ENCODE measurements at regions not wholly inside any gene's neighbourhood (a gene's known extent, or its start where the extent isn't known, plus 50 kb on each side); places are given as distances from the start of the nearest gene placed in this dataset.

- no peaks in the 10 kb centered on the region for H3K36me3 ChIP-seq
- WGBS: 90% methylated on average over 1 of the region's 1 CpG
Observed at GRCh38 chr1:195336812-195337211, 1271.4 kb downstream of the KCNT2 start.

GRCh38 chr1:195335541-195335940 lies 1272.7 kb downstream of the KCNT2 start:
- 88% methylated on average over 4 of the region's 4 CpGs for WGBS
- no peaks in the 10 kb centered on the region for H3K4me1 ChIP-seq
- no peaks in the 10 kb centered on the region for H3K36me3 ChIP-seq
- H3K27ac ChIP-seq: no peak overlapping the region
- no peaks in the 10 kb centered on the region for H3K9me3 ChIP-seq
- H3K4me3 ChIP-seq: no peak overlapping the region
- TF ChIP-seq POLR2A (IDR thresholded peaks at IDR 0.05) (no peak), POLR2AphosphoS5 (IDR thresholded peaks at IDR 0.05) (no peak), EP300 (IDR thresholded peaks at IDR 0.05) (no peak)
- TF ChIP-seq, protein P1, sequence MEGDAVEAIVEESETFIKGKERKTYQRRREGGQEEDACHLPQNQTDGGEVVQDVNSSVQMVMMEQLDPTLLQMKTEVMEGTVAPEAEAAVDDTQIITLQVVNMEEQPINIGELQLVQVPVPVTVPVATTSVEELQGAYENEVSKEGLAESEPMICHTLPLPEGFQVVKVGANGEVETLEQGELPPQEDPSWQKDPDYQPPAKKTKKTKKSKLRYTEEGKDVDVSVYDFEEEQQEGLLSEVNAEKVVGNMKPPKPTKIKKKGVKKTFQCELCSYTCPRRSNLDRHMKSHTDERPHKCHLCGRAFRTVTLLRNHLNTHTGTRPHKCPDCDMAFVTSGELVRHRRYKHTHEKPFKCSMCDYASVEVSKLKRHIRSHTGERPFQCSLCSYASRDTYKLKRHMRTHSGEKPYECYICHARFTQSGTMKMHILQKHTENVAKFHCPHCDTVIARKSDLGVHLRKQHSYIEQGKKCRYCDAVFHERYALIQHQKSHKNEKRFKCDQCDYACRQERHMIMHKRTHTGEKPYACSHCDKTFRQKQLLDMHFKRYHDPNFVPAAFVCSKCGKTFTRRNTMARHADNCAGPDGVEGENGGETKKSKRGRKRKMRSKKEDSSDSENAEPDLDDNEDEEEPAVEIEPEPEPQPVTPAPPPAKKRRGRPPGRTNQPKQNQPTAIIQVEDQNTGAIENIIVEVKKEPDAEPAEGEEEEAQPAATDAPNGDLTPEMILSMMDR (IDR thresholded peaks at IDR 0.05): no peak
- DNase-seq (ENCODE audit: low spot score in 2 of 2): no peak
- H3K27me3 ChIP-seq: no peaks in the 10 kb centered on the region

More at GRCh38 chr1:195336812-195337211, 1271.4 kb downstream of the KCNT2 start:
- H3K4me1 ChIP-seq: no peaks in the 10 kb centered on the region
- no peaks in the 10 kb centered on the region for H3K9me3 ChIP-seq
- no peaks in the 10 kb centered on the region for H3K27me3 ChIP-seq
- no peak overlapping the region for H3K27ac ChIP-seq
- DNase-seq (ENCODE audit: low spot score in 2 of 2): no peak
- no peak overlapping the region for H3K4me3 ChIP-seq
- no peak for TF ChIP-seq EP300 (IDR thresholded peaks at IDR 0.05)
- TF ChIP-seq POLR2AphosphoS5 (IDR thresholded peaks at IDR 0.05): no peak
- TF ChIP-seq, protein P1 (IDR thresholded peaks at IDR 0.05): no peak
- no peak for TF ChIP-seq POLR2A (IDR thresholded peaks at IDR 0.05)

DNA sequence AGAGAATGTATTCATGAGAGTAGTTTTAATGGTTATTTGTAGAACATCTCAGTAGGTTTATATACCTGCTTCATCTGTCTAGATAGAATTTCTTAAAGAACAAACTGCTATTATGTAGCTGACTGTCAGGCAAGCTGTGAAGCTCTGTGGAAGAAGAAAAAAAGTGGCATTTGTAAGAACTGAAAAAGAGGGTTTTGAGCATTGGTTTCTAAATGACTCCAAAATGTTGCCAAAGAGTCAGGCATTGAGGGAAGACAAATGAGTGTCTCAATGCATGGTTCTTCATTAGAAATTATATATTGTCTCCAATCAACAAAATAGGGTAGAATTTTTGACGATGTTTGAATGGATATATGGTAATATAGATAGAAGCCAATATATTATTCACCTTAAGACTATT lies 1276.1 kb downstream of the KCNT2 start:
- H3K4me3 ChIP-seq: no peak overlapping the region
- no peaks in the 10 kb centered on the region for H3K9me3 ChIP-seq
- no peak overlapping the region for H3K27ac ChIP-seq
- 91% methylated on average over 1 of the region's 1 CpG for WGBS
- no peak for DNase-seq (ENCODE audit: low spot score in 2 of 2)
- H3K27me3 ChIP-seq: no peaks in the 10 kb centered on the region
- TF ChIP-seq POLR2A (IDR thresholded peaks at IDR 0.05): no peak
- no peak for TF ChIP-seq EP300 (IDR thresholded peaks at IDR 0.05)
- TF ChIP-seq POLR2AphosphoS5 (IDR thresholded peaks at IDR 0.05): no peak
- TF ChIP-seq, protein P1 (IDR thresholded peaks at IDR 0.05): no peak
- no peaks in the 10 kb centered on the region for H3K36me3 ChIP-seq
- no peaks in the 10 kb centered on the region for H3K4me1 ChIP-seq

GRCh38 chr1:195328681-195329080 lies 1279.6 kb downstream of the KCNT2 start:
- Histone ChIP-seq H3K36me3 (no peaks in the 10 kb centered on the region), H3K27me3 (no peaks in the 10 kb centered on the region), H3K9me3 (no peaks in the 10 kb centered on the region), H3K4me1 (no peaks in the 10 kb centered on the region), H3K4me3 (no peak overlapping the region), H3K27ac (no peak overlapping the region)
- no peak for DNase-seq (ENCODE audit: low spot score in 2 of 2)
- TF ChIP-seq POLR2AphosphoS5 (IDR thresholded peaks at IDR 0.05) (no peak), EP300 (IDR thresholded peaks at IDR 0.05) (no peak), POLR2A (IDR thresholded peaks at IDR 0.05) (no peak)
- TF ChIP-seq, protein P1 (IDR thresholded peaks at IDR 0.05): no peak
- WGBS: 59% methylated on average over 2 of the region's 2 CpGs

DNA sequence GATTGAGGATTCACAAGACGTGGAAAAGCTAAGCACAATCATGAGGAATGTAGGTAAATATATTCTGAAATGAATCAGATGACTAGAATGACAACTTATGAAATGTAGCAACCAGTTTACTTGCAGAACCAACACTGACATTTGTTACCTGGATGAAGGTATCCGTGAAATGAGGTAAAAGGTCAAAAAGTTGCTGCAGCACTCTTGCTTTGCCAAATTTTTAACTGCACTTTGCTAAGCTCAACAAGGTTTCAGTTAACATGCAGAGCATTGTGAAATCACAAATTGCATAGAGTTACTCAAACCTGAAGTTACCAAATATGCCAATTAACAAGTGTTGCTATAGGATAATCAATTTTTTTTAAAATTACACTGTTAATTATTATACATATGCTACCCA lies 1280.1 kb downstream of the KCNT2 start:
- no peaks in the 10 kb centered on the region for H3K36me3 ChIP-seq
- no peaks in the 10 kb centered on the region for H3K9me3 ChIP-seq
- no peak overlapping the region for H3K4me3 ChIP-seq
- H3K27ac ChIP-seq: no peak overlapping the region
- DNase-seq (ENCODE audit: low spot score in 2 of 2): no peak
- H3K4me1 ChIP-seq: no peaks in the 10 kb centered on the region
- TF ChIP-seq, protein P1 (IDR thresholded peaks at IDR 0.05): no peak
- no peak for TF ChIP-seq EP300 (IDR thresholded peaks at IDR 0.05)
- no peak for TF ChIP-seq POLR2AphosphoS5 (IDR thresholded peaks at IDR 0.05)
- no peak for TF ChIP-seq POLR2A (IDR thresholded peaks at IDR 0.05)
- no peaks in the 10 kb centered on the region for H3K27me3 ChIP-seq
- WGBS: 47% methylated on average over 2 of the region's 2 CpGs
